ENCODE measurements at regions not wholly inside any gene's neighbourhood (a gene's known extent, or its start where the extent isn't known, plus 50 kb on each side); places are given as distances from the start of the nearest gene placed in this dataset.
"Not testable (repeated sequence)": the region's sequence is repeated elsewhere in the genome, so short reads cannot be mapped to it uniquely, and the experiment has no call there.

DNA sequence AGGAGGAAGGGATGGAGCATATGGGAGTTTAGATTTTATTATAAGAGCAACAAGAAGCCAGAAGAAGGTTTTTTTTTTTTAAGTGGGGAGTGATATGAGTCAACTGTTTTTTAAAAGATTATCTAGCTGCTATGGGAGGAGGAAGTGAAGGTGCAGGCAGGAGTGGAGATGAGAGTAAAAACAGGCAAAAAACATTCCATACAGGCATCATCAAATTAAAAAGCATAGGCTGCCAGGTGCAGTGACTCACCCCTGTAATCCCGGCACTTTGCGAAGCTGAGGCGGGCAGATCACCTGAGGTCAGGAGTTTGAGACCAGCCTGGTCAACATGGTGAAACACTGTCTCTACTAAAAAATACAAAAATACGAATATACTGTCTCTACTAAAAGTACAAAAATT, 368.4 kb upstream of the MTNR1B start:
- no peaks in the 10 kb centered on the region for H3K36me3 ChIP-seq (ENCODE audit: insufficient read depth)
- no peak overlapping the region for H3K27ac ChIP-seq
- H3K4me1 ChIP-seq (ENCODE audit: low read depth, poor library complexity, severe bottlenecking), result no peaks in the 10 kb centered on the region
- no peaks in the 10 kb centered on the region for H3K27me3 ChIP-seq (ENCODE audit: insufficient read depth, low read depth)
- no peaks in the 10 kb centered on the region for H4K20me1 ChIP-seq (ENCODE audit: insufficient read depth)
- TF ChIP-seq, protein P1, sequence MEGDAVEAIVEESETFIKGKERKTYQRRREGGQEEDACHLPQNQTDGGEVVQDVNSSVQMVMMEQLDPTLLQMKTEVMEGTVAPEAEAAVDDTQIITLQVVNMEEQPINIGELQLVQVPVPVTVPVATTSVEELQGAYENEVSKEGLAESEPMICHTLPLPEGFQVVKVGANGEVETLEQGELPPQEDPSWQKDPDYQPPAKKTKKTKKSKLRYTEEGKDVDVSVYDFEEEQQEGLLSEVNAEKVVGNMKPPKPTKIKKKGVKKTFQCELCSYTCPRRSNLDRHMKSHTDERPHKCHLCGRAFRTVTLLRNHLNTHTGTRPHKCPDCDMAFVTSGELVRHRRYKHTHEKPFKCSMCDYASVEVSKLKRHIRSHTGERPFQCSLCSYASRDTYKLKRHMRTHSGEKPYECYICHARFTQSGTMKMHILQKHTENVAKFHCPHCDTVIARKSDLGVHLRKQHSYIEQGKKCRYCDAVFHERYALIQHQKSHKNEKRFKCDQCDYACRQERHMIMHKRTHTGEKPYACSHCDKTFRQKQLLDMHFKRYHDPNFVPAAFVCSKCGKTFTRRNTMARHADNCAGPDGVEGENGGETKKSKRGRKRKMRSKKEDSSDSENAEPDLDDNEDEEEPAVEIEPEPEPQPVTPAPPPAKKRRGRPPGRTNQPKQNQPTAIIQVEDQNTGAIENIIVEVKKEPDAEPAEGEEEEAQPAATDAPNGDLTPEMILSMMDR (conservative IDR thresholded peaks at IDR 0.05; ENCODE audit: low read depth, low read length), result no peak
- H2AFZ ChIP-seq (ENCODE audit: low read depth), result no peak overlapping the region
- no peak overlapping the region for H3K4me3 ChIP-seq (IDR thresholded peaks at IDR 0.05; ENCODE audit: insufficient read depth, low read depth, low read length)
- no peak overlapping the region for H3K4me2 ChIP-seq
- no peak overlapping the region for H3K9ac ChIP-seq
- no peaks in the 10 kb centered on the region for H3K79me2 ChIP-seq (ENCODE audit: insufficient read depth, low read depth)

DNA sequence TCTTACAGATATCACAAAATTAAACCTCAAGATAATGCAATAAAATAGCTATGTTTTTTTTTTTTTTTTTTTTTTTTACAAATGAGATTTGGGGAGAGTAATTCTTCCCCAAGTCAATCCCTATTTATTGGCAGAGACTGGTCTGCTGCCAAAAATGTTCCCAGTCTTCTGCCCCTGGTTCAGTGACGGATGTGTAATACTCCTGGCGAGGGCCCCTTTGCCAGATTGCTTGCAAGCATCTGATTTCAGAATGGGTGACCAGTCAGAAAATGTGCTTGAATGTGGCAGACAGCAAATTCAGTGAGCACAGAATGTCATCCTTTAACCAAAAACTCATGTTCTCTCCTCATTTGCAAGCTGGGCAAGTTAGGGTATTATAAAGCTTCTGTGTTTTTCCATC, 363.8 kb upstream of the MTNR1B start:
- TF ChIP-seq, protein P1 (conservative IDR thresholded peaks at IDR 0.05; ENCODE audit: low read depth, low read length), result no peak
- Histone ChIP-seq H3K79me2 (ENCODE audit: insufficient read depth, low read depth) (no peaks in the 10 kb centered on the region), H3K4me1 (ENCODE audit: low read depth, poor library complexity, severe bottlenecking) (no peaks in the 10 kb centered on the region), H3K36me3 (ENCODE audit: insufficient read depth) (no peaks in the 10 kb centered on the region), H3K27me3 (ENCODE audit: insufficient read depth, low read depth) (no peaks in the 10 kb centered on the region), H2AFZ (ENCODE audit: low read depth) (no peak overlapping the region), H3K4me2 (no peak overlapping the region), H3K27ac (no peak overlapping the region), H3K9ac (no peak overlapping the region), H4K20me1 (ENCODE audit: insufficient read depth) (no peaks in the 10 kb centered on the region), H3K4me3 (IDR thresholded peaks at IDR 0.05; ENCODE audit: insufficient read depth, low read depth, low read length) (no peak overlapping the region)

DNA sequence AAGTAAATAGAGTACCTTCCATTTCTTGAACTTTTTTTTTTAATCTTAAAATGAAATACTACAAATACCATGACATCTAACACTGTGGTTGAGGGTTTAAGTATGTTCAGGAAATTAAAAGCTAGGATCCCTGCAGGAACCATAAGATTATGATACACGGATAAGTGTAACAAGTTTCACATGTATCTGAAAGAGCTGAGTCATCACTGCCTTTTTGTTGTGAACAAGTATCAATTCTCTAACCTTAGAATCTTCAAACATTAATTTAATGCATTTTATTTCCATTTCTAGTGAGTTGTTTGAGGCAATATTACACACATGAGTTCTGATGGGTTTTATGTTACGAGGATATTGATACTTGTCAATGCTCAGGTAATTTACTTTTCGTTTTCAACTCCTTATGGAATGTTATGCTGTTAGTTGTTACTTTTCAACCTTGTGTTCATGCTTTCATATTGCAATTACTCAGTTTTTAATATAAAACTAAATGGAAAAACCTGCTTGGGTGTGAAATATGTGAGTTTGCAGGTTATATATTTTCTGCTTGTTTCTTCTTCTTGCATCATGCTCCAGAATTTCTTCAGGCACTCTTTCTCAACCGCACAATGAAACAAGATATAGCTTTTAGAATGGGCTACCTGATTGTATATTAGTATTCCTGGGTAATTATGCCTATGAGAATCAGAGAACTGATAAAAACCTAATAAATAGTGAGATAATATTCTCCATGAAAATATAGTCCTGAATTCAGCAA, 361.3 kb upstream of the MTNR1B start:
- Histone ChIP-seq H3K27me3 (ENCODE audit: insufficient read depth, low read depth) (no peaks in the 10 kb centered on the region), H4K20me1 (ENCODE audit: insufficient read depth) (no peaks in the 10 kb centered on the region), H2AFZ (ENCODE audit: low read depth) (no peak overlapping the region), H3K9ac (no peak overlapping the region), H3K79me2 (ENCODE audit: insufficient read depth, low read depth) (no peaks in the 10 kb centered on the region), H3K4me2 (no peak overlapping the region), H3K27ac (no peak overlapping the region), H3K4me3 (IDR thresholded peaks at IDR 0.05; ENCODE audit: insufficient read depth, low read depth, low read length) (no peak overlapping the region), H3K36me3 (ENCODE audit: insufficient read depth) (no peaks in the 10 kb centered on the region), H3K4me1 (ENCODE audit: low read depth, poor library complexity, severe bottlenecking) (no peaks in the 10 kb centered on the region)
- TF ChIP-seq, protein P1 (conservative IDR thresholded peaks at IDR 0.05; ENCODE audit: low read depth, low read length), result no peak

DNA sequence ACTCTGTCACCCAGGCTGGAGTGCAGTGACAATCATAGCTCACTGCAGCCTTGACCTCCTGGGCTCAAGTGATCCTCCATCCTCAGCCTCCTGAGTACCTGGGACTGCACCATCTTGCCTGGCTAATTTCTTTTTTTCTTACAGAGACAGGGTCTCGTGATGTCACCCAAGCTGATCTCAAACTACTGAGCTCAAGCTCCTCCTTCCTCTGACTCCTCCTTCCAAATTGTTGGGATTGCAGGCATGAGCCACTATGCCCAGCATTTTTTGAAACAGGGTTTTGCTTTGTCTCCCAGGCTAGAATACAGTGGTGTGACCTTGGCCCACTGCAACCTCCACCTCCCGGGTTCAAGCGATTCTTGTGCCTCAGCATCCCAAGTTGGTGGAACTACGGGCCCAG, 358.3 kb upstream of the MTNR1B start:
- Histone ChIP-seq H3K79me2 (ENCODE audit: insufficient read depth, low read depth) (no peaks in the 10 kb centered on the region), H3K4me1 (ENCODE audit: low read depth, poor library complexity, severe bottlenecking) (no peaks in the 10 kb centered on the region), H3K36me3 (ENCODE audit: insufficient read depth) (no peaks in the 10 kb centered on the region), H3K4me3 (IDR thresholded peaks at IDR 0.05; ENCODE audit: insufficient read depth, low read depth, low read length) (no peak overlapping the region), H3K4me2 (no peak overlapping the region), H4K20me1 (ENCODE audit: insufficient read depth) (no peaks in the 10 kb centered on the region), H3K27me3 (ENCODE audit: insufficient read depth, low read depth) (no peaks in the 10 kb centered on the region), H3K27ac (no peak overlapping the region), H3K9ac (no peak overlapping the region), H2AFZ (ENCODE audit: low read depth) (no peak overlapping the region)
- TF ChIP-seq, protein P1 (conservative IDR thresholded peaks at IDR 0.05; ENCODE audit: low read depth, low read length), result no peak

DNA sequence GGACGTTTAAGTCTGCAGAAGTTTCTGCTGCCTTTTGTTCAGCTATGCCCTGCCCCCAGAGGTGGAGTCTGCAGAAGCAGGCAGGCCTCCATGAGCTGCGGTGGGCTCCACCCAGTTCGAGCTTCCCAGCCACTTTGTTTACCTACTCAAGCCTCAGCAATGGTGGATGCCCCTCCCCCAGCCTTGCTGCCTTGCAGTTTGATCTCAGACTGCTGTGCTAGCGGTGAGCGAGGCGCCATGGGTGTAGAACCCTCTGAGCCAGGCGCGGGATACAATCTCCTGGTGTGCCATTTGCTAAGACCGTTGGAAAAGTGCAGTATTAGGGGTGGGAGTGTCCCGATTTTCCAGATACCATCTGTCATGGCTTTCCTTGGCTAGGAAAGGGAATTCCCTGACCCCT, 351.4 kb upstream of the MTNR1B start:
- H3K36me3 ChIP-seq (ENCODE audit: insufficient read depth); H3K79me2 ChIP-seq (ENCODE audit: insufficient read depth, low read depth); H4K20me1 ChIP-seq (ENCODE audit: insufficient read depth); H3K27me3 ChIP-seq (ENCODE audit: insufficient read depth, low read depth); H2AFZ ChIP-seq (ENCODE audit: low read depth); H3K4me2 ChIP-seq; H3K4me3 ChIP-seq (IDR thresholded peaks at IDR 0.05; ENCODE audit: insufficient read depth, low read depth, low read length); H3K9ac ChIP-seq; H3K4me1 ChIP-seq (ENCODE audit: low read depth, poor library complexity, severe bottlenecking); H3K27ac ChIP-seq: not testable (repeated sequence)
